ENCODE measurements at regions not wholly inside any gene's neighbourhood (a gene's known extent, or its start where the extent isn't known, plus 50 kb on each side); places are given as distances from the start of the nearest gene placed in this dataset.

- DNase-seq (no peak), FAIRE-seq (no peak)
- H3K4me3 ChIP-seq (ENCODE audit: low read depth in 1 of 3, low read length in 3 of 3): no peak overlapping the region
- no peaks in the 10 kb centered on the region for H3K27me3 ChIP-seq (ENCODE audit: control insufficient read depth in 3 of 3, insufficient read depth in 3 of 3, low read length in 3 of 3)
- WGBS, 3 donors: 58 to 77% (median 77%) methylated on average over 1 of the region's 1 CpG
- H3K27ac ChIP-seq (ENCODE audit: low read depth in 1 of 3, low read length in 2 of 3): no peak overlapping the region
- H3K36me3 ChIP-seq (ENCODE audit: control insufficient read depth in 3 of 3, insufficient read depth in 2 of 3, low read depth in 1 of 3, low read length in 3 of 3): peaks cover 0 to 3% (median 0%) of the 10 kb centered on the region in 3 donors
- no peaks in the 10 kb centered on the region for H3K4me1 ChIP-seq (ENCODE audit: control insufficient read depth in 3 of 3, insufficient read depth in 2 of 3, low read depth in 1 of 3, low read length in 2 of 3)
- H3K9me3 ChIP-seq (ENCODE audit: control insufficient read depth in 2 of 2, insufficient read depth in 1 of 2, low read depth in 1 of 2, low read length in 1 of 2): no peaks in the 10 kb centered on the region
These were observed 55.1 kb upstream of the STARD13 start for GRCh38 chr13:33340631-33341030.

- H3K36me3 ChIP-seq (ENCODE audit: control insufficient read depth in 3 of 3, insufficient read depth in 2 of 3, low read depth in 1 of 3, low read length in 3 of 3): no peaks in the 10 kb centered on the region
- H3K4me3 ChIP-seq (ENCODE audit: low read depth in 1 of 3, low read length in 3 of 3): no peak overlapping the region
- no peaks in the 10 kb centered on the region for H3K4me1 ChIP-seq (ENCODE audit: control insufficient read depth in 3 of 3, insufficient read depth in 2 of 3, low read depth in 1 of 3, low read length in 2 of 3)
- H3K27me3 ChIP-seq (ENCODE audit: control insufficient read depth in 3 of 3, insufficient read depth in 3 of 3, low read length in 3 of 3): no peaks in the 10 kb centered on the region
- no peak for FAIRE-seq
- no peak for DNase-seq
- no peak overlapping the region for H3K27ac ChIP-seq (ENCODE audit: low read depth in 1 of 3, low read length in 2 of 3)
- H3K9me3 ChIP-seq (ENCODE audit: control insufficient read depth in 2 of 2, insufficient read depth in 1 of 2, low read depth in 1 of 2, low read length in 1 of 2): no peaks in the 10 kb centered on the region
- 82 to 90% (median 85%) methylated on average over 5 of the region's 5 CpGs for WGBS, 3 donors
These were observed 56.4 kb upstream of the STARD13 start for GRCh38 chr13:33341861-33342452.

- DNase-seq: no peak
- H3K36me3 ChIP-seq (ENCODE audit: control insufficient read depth in 3 of 3, insufficient read depth in 2 of 3, low read depth in 1 of 3, low read length in 3 of 3): no peaks in the 10 kb centered on the region
- no peaks in the 10 kb centered on the region for H3K9me3 ChIP-seq (ENCODE audit: control insufficient read depth in 2 of 2, insufficient read depth in 1 of 2, low read depth in 1 of 2, low read length in 1 of 2)
- no peak overlapping the region for H3K27ac ChIP-seq (ENCODE audit: low read depth in 1 of 3, low read length in 2 of 3)
- no peaks in the 10 kb centered on the region for H3K27me3 ChIP-seq (ENCODE audit: control insufficient read depth in 3 of 3, insufficient read depth in 3 of 3, low read length in 3 of 3)
- WGBS, 3 donors: 79 to 83% (median 80%) methylated on average over 2 of the region's 2 CpGs
- no peak overlapping the region for H3K4me3 ChIP-seq (ENCODE audit: low read depth in 1 of 3, low read length in 3 of 3)
- FAIRE-seq: no peak
- H3K4me1 ChIP-seq (ENCODE audit: control insufficient read depth in 3 of 3, insufficient read depth in 2 of 3, low read depth in 1 of 3, low read length in 2 of 3): peaks cover 2 to 5% (median 2%) of the 10 kb centered on the region in 3 donors
These were observed 60.3 kb upstream of the STARD13 start for GRCh38 chr13:33345842-33346241.

GRCh38 chr13:33347861-33348260 is 62.3 kb upstream of the STARD13 start:
- Histone ChIP-seq H3K4me3 (ENCODE audit: low read depth in 1 of 3, low read length in 3 of 3) (no peak overlapping the region), H3K36me3 (ENCODE audit: control insufficient read depth in 3 of 3, insufficient read depth in 2 of 3, low read depth in 1 of 3, low read length in 3 of 3) (no peaks in the 10 kb centered on the region), H3K27me3 (ENCODE audit: control insufficient read depth in 3 of 3, insufficient read depth in 3 of 3, low read length in 3 of 3) (no peaks in the 10 kb centered on the region), H3K4me1 (ENCODE audit: control insufficient read depth in 3 of 3, insufficient read depth in 2 of 3, low read depth in 1 of 3, low read length in 2 of 3) (peaks cover 2 to 21% (median 4%) of the 10 kb centered on the region in 3 donors), H3K9me3 (ENCODE audit: control insufficient read depth in 2 of 2, insufficient read depth in 1 of 2, low read depth in 1 of 2, low read length in 1 of 2) (no peaks in the 10 kb centered on the region), H3K27ac (ENCODE audit: low read depth in 1 of 3, low read length in 2 of 3) (no peak overlapping the region)
- 77 to 93% (median 91%) methylated on average over 4 of the region's 4 CpGs for WGBS, 3 donors
- FAIRE-seq (no peak), DNase-seq (no peak)

- Histone ChIP-seq H3K4me1 (ENCODE audit: control insufficient read depth in 3 of 3, insufficient read depth in 2 of 3, low read depth in 1 of 3, low read length in 2 of 3) (peaks cover 2 to 26% (median 4%) of the 10 kb centered on the region in 3 donors), H3K27me3 (ENCODE audit: control insufficient read depth in 3 of 3, insufficient read depth in 3 of 3, low read length in 3 of 3) (no peaks in the 10 kb centered on the region), H3K27ac (ENCODE audit: low read depth in 1 of 3, low read length in 2 of 3) (no peak overlapping the region), H3K36me3 (ENCODE audit: control insufficient read depth in 3 of 3, insufficient read depth in 2 of 3, low read depth in 1 of 3, low read length in 3 of 3) (no peaks in the 10 kb centered on the region), H3K4me3 (ENCODE audit: low read depth in 1 of 3, low read length in 3 of 3) (no peak overlapping the region), H3K9me3 (ENCODE audit: control insufficient read depth in 2 of 2, insufficient read depth in 1 of 2, low read depth in 1 of 2, low read length in 1 of 2) (no peaks in the 10 kb centered on the region)
- DNase-seq (no peak), FAIRE-seq (no peak)
- WGBS, 3 donors: 49 to 75% (median 68%) methylated on average over 2 of the region's 2 CpGs
These were observed 62.8 kb upstream of the STARD13 start for GRCh38 chr13:33348366-33348765.

- H3K9me3 ChIP-seq (ENCODE audit: control insufficient read depth in 2 of 2, insufficient read depth in 1 of 2, low read depth in 1 of 2, low read length in 1 of 2): no peaks in the 10 kb centered on the region
- DNase-seq: no peak
- H3K36me3 ChIP-seq (ENCODE audit: control insufficient read depth in 3 of 3, insufficient read depth in 2 of 3, low read depth in 1 of 3, low read length in 3 of 3): no peaks in the 10 kb centered on the region
- peak overlapping the region; percentile 26 to 86 (median 44) for H3K27ac ChIP-seq (ENCODE audit: low read depth in 1 of 3, low read length in 2 of 3)
- no peaks in the 10 kb centered on the region for H3K27me3 ChIP-seq (ENCODE audit: control insufficient read depth in 3 of 3, insufficient read depth in 3 of 3, low read length in 3 of 3)
- H3K4me3 ChIP-seq (ENCODE audit: low read depth in 1 of 3, low read length in 3 of 3): peak overlapping the region; percentile 26 to 77 (median 74)
- 18 to 37% (median 28%) methylated on average over 21 of the region's 21 CpGs for WGBS, 3 donors
- peaks cover 2 to 26% (median 4%) of the 10 kb centered on the region in 3 donors for H3K4me1 ChIP-seq (ENCODE audit: control insufficient read depth in 3 of 3, insufficient read depth in 2 of 3, low read depth in 1 of 3, low read length in 2 of 3)
- FAIRE-seq: no peak
These were observed 63.9 kb upstream of the STARD13 start for GRCh38 chr13:33349288-33349985.

GRCh38 chr13:33349986-33350826 is 64.7 kb upstream of the STARD13 start:
- H3K4me1 ChIP-seq (ENCODE audit: control insufficient read depth in 3 of 3, insufficient read depth in 2 of 3, low read depth in 1 of 3, low read length in 2 of 3): peaks cover 2 to 26% (median 4%) of the 10 kb centered on the region in 3 donors
- H3K36me3 ChIP-seq (ENCODE audit: control insufficient read depth in 3 of 3, insufficient read depth in 2 of 3, low read depth in 1 of 3, low read length in 3 of 3): no peaks in the 10 kb centered on the region
- peak overlapping the region; percentile 36 to 86 (median 44) for H3K27ac ChIP-seq (ENCODE audit: low read depth in 1 of 3, low read length in 2 of 3)
- no peak for FAIRE-seq
- H3K9me3 ChIP-seq (ENCODE audit: control insufficient read depth in 2 of 2, insufficient read depth in 1 of 2, low read depth in 1 of 2, low read length in 1 of 2): no peaks in the 10 kb centered on the region
- peak; percentile 38 to 75 for DNase-seq
- peak overlapping the region; percentile 45 to 77 (median 74) for H3K4me3 ChIP-seq (ENCODE audit: low read depth in 1 of 3, low read length in 3 of 3)
- H3K27me3 ChIP-seq (ENCODE audit: control insufficient read depth in 3 of 3, insufficient read depth in 3 of 3, low read length in 3 of 3): no peaks in the 10 kb centered on the region
- 0 to 6% (median 2%) methylated on average over 57 to 84 of the region's 84 CpGs for WGBS, 3 donors

GRCh38 chr13:33351319-33351718 is 65.8 kb upstream of the STARD13 start:
- 8 to 23% (median 12%) methylated on average over 2 of the region's 2 CpGs for WGBS, 3 donors
- Histone ChIP-seq H3K4me1 (ENCODE audit: control insufficient read depth in 3 of 3, insufficient read depth in 2 of 3, low read depth in 1 of 3, low read length in 2 of 3) (peaks cover 2 to 26% (median 4%) of the 10 kb centered on the region in 3 donors), H3K27me3 (ENCODE audit: control insufficient read depth in 3 of 3, insufficient read depth in 3 of 3, low read length in 3 of 3) (no peaks in the 10 kb centered on the region), H3K27ac (ENCODE audit: low read depth in 1 of 3, low read length in 2 of 3) (peak overlapping the region in 1 of 3 donors; percentile 36), H3K4me3 (ENCODE audit: low read depth in 1 of 3, low read length in 3 of 3) (no peak overlapping the region), H3K36me3 (ENCODE audit: control insufficient read depth in 3 of 3, insufficient read depth in 2 of 3, low read depth in 1 of 3, low read length in 3 of 3) (no peaks in the 10 kb centered on the region), H3K9me3 (ENCODE audit: control insufficient read depth in 2 of 2, insufficient read depth in 1 of 2, low read depth in 1 of 2, low read length in 1 of 2) (no peaks in the 10 kb centered on the region)
- DNase-seq (peak; percentile 28 to 61), FAIRE-seq (no peak)

All from small intestine (tissue), 7 donors.